Glomerular endothelial cell (primary cell): ENCODE measurements at regions not wholly inside any gene's neighbourhood (a gene's known extent, or its start where the extent isn't known, plus 50 kb on each side); places are given as distances from the start of the nearest gene placed in this dataset.
"Not testable (repeated sequence)": the region's sequence is repeated elsewhere in the genome, so short reads cannot be mapped to it uniquely, and the experiment has no call there.

ENCODE experiments used
- DNase-seq: peaks from one replicate; pipeline ENCODE4 v3.0.0-alpha.2; 2011; ENCODE audit warnings: low read depth, low spot score; ENCODE audit errors: extremely low read depth

GRCh38 chr2:160550048-160550447 is 56.4 kb upstream of the RBMS1 start:
- DNase-seq: no peak

GRCh38 chr2:160551259-160551658 is 57.7 kb upstream of the RBMS1 start:
- no peak for DNase-seq

DNA sequence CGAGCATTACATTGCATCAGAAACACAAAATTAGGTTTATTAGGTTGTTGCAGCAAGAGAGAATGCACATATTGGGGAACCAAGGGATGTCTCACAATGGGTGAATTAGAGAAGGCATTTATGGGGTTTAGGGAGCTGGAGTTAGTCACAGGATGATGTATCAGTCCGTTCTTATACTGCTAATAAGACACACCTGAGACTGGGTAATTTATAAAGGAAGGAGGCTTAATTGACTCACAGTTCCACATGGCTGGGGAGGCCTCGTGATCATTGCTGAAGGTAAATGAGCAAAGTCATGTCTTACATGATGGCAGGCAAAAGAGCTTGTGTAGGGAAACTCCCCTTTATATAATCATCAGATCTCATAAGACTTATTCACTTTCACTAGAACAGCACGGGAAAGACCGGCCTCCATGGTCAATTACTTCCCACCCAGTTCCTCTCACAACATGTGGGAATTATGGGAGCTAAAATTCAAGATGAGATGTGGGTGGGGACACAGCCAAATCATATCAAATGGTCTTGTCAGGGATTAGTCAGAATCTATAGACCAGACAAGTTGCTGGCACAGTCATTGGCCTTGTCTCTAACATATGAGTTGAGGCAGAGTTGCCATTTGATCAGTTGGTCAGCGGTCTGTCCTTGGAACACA is 61.9 kb upstream of the RBMS1 start:
- no peak for DNase-seq

DNA sequence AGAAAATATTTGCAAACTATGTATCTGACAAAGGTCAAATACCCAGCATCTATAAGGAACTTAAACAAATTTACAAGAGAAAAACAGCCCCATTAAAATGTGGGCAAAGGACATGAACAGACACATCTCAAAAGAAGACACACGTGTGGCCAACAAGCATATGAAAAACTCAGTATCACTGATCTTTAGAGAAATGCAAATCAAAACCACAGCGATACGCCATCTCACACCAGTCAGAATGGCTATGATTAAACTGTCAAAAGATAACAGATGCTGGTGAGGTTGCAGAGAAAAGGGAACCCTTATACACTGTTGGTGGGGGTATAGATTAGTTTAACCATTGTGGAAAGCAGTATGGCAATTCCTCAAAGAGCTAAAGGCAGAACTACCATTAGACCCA is 64.3 kb upstream of the RBMS1 start:
- DNase-seq: no peak

GRCh38 chr2:160558531-160558930 is 64.9 kb upstream of the RBMS1 start:
- no peak for DNase-seq

- no peak for DNase-seq
Observed at GRCh38 chr2:160561551-160562295, 68.1 kb upstream of the RBMS1 start.

- DNase-seq: no peak
Observed at GRCh38 chr2:160562730-160563129, 69.1 kb upstream of the RBMS1 start.

- no peak for DNase-seq
Observed at GRCh38 chr2:160564591-160564990, 71.0 kb upstream of the RBMS1 start.

GRCh38 chr2:160565099-160565845 is 71.7 kb upstream of the RBMS1 start:
- no peak for DNase-seq

DNA sequence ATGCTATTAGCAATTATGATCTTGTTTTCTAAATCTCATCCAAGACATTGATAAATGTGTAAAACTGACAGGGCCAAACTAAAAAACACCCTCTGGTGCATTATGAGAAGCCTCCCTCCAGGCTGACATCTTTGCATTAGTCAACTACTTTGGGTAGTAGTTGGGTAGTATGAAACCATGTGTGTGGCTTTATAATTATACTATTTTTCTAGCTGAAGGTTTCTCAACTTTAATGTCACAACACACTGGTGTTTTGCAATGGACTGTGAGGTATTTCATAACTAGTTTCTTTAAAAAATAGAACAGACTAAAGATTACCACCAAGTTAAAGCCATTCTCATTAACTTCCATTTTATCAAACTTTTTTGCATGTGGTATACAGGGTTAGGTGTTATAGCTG is 73.1 kb upstream of the RBMS1 start:
- DNase-seq: no peak

- DNase-seq: no peak
Observed at GRCh38 chr2:160568856-160569255, 75.2 kb upstream of the RBMS1 start.

DNA sequence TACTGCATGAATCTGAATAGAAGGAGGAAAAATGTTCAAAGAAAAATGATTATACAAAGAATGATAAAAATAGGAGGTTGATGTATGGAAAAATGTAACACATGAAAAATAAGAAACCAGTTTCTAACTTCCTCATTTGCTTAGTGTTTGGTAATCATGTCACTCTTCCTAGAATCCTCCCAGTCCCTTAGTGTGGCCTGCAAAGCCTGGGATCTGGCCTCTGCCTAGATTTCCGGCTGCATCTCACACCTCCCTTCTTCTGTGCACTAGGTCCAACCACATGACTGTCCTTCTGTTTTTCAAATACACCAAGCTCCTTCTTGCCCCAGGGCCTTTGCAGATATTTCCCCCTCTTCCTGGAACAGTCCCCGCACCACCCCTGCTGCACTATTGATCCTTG is 76.8 kb upstream of the RBMS1 start:
- no peak for DNase-seq

- DNase-seq: no peak
Observed at GRCh38 chr2:160574468-160575140, 81.0 kb upstream of the RBMS1 start.

GRCh38 chr2:160575368-160575767 is 81.8 kb upstream of the RBMS1 start:
- no peak for DNase-seq

DNA sequence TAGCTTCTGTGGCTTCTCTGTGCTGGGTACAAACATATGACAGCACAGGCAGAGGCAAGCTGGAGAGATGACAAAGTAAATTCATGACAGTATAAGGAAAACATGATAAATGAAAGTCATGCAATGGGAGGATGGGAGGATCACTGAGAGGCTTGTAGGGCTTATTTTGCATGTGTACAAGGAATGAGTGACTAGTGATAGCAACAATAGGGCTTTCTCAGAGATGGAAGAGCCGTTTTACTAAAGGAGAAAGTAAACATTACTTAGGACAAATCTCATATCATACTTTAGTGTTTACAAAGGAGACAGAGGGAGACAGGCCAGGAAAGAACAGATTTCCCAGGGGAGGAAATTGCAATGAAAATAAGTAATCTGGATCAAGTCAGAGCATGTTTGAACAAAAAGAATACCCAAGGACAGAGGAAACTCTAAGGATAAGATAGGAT is 82.5 kb upstream of the RBMS1 start:
- no peak for DNase-seq

- DNase-seq: not testable (repeated sequence)
Observed at GRCh38 chr2:160577081-160577480, 83.5 kb upstream of the RBMS1 start.

- DNase-seq: no peak
Observed at GRCh38 chr2:160581035-160581434, 87.4 kb upstream of the RBMS1 start.

- no peak for DNase-seq
Observed at GRCh38 chr2:160581448-160581847, 87.8 kb upstream of the RBMS1 start.

DNA sequence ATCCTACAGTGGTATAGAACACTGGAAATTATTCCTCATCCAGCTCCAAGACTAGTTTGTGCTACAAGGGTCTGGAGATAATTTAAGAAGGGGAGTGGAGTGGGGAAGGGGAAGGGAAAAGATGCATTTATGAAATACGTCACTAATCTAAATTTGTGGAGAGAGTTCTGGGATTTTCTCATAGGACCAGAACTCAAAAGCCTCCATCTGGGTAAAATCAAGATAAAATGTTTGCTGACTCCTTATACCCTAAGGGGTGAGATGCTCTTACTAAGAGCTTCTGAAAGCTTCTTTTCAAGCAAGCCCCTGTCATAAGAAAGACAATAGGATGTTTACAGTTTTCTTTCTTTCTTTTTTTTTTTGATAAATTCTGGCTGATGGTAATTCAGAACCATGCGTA is 88.5 kb upstream of the RBMS1 start:
- no peak for DNase-seq

- DNase-seq: no peak
Observed at GRCh38 chr2:160582490-160583145, 89.0 kb upstream of the RBMS1 start.

DNA sequence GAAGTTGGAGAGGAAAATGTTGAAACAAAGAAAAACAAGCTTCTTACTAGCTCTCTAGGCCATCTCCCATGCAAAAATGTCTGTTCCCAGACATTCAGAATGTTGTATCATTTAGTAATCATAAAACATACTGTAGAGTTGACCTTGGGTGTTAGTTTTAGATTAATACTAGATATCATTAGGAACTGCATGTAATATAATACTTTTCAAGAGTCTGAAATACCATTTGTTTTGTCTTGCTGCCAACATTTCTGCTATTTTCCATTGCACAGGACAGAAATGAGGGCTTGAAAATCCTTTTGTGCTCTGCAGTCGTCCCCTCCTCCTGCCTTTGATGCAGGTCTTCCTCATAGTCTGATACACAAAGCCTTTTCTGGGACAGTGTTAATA is 89.5 kb upstream of the RBMS1 start:
- no peak for DNase-seq
